GM12878 (cell line): ENCODE measurements at regions not wholly inside any gene's neighbourhood (a gene's known extent, or its start where the extent isn't known, plus 50 kb on each side); places are given as distances from the start of the nearest gene placed in this dataset.

Source experiments
- CEBPB ChIP-seq, 2 experiments: fragments of 150-350 bp in 1 of 2; IDR thresholded peaks; 2 replicates each; pipeline ENCODE4 v1.6.1; 2012 to 2014; ENCODE audit warnings: low read depth in 2 of 2, low read length in 2 of 2, borderline replicate concordance in 1 of 2, inconsistent platforms in 1 of 2
- EP300 ChIP-seq, 2 experiments: fragments of 150-350 bp in 1 of 2; IDR thresholded peaks; 2 replicates each; pipeline ENCODE4 v1.6.1; 2011 to 2012; ENCODE audit warnings: low read depth in 2 of 2, low read length in 2 of 2, borderline replicate concordance in 1 of 2, improper control_type of control experiment in 1 of 2, inconsistent platforms in 1 of 2; ENCODE audit not compliant: control insufficient read depth in 1 of 2
- GABPA ChIP-seq: IDR thresholded peaks from 2 replicates; pipeline ENCODE4 v1.6.1; 2014; ENCODE audit warnings: antibody characterized with exemption, low read depth, mild to moderate bottlenecking, inconsistent platforms
- POU2F2 ChIP-seq: IDR thresholded peaks from 3 replicates; pipeline ENCODE4 v1.6.1; 2011; ENCODE audit warnings: low read depth, mild to moderate bottlenecking, low read length, borderline replicate concordance
- SUZ12 ChIP-seq: fragments of 200-600 bp; sonication (generic); IDR thresholded peaks from one replicate; pipeline ENCODE4 v1.6.1; 2018; ENCODE audit warnings: antibody characterized with exemption, mild to moderate bottlenecking; ENCODE audit not compliant: unreplicated experiment
- TARDBP ChIP-seq: IDR thresholded peaks from 2 replicates; pipeline ENCODE4 v1.6.1; 2016; ENCODE audit warnings: borderline replicate concordance
- TF ChIP-seq, protein P1 (sequence below): fragments of 450-650 bp; formaldehyde crosslinking; IDR thresholded peaks from 2 replicates; pipeline ENCODE4 v1.4.0; 2020; ENCODE audit warnings: mild to moderate bottlenecking, moderate library complexity
- TF ChIP-seq, protein P2 (sequence below): fragments of 450-650 bp; IDR thresholded peaks from 2 replicates; pipeline ENCODE4 v1.6.1; 2014; ENCODE audit warnings: mild to moderate bottlenecking
- TF ChIP-seq, protein P3 (sequence below): IDR thresholded peaks from 2 replicates; pipeline ENCODE4 v1.6.1; 2012; ENCODE audit warnings: low read depth, low read length, improper control_type of control experiment

DNA sequence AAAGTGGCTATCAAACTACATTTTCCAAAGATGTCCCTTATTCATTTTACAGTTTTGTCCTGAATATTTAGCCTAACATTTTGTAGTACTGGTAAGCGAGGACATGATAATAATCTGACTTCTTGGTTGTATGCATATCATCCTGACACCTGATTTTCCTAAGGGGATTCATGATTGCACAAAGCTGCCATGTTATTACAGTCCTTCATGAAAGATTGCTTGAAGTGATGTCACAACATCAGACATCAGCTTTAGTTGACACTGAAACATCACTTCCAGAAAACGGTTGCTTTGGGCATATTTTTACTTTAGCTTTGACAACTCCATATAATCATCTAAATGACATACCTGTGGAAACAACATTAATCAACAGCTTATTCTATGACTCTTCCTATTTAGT, 188.7 kb upstream of the PABPC4L start (continued):
- TF ChIP-seq, protein P1, sequence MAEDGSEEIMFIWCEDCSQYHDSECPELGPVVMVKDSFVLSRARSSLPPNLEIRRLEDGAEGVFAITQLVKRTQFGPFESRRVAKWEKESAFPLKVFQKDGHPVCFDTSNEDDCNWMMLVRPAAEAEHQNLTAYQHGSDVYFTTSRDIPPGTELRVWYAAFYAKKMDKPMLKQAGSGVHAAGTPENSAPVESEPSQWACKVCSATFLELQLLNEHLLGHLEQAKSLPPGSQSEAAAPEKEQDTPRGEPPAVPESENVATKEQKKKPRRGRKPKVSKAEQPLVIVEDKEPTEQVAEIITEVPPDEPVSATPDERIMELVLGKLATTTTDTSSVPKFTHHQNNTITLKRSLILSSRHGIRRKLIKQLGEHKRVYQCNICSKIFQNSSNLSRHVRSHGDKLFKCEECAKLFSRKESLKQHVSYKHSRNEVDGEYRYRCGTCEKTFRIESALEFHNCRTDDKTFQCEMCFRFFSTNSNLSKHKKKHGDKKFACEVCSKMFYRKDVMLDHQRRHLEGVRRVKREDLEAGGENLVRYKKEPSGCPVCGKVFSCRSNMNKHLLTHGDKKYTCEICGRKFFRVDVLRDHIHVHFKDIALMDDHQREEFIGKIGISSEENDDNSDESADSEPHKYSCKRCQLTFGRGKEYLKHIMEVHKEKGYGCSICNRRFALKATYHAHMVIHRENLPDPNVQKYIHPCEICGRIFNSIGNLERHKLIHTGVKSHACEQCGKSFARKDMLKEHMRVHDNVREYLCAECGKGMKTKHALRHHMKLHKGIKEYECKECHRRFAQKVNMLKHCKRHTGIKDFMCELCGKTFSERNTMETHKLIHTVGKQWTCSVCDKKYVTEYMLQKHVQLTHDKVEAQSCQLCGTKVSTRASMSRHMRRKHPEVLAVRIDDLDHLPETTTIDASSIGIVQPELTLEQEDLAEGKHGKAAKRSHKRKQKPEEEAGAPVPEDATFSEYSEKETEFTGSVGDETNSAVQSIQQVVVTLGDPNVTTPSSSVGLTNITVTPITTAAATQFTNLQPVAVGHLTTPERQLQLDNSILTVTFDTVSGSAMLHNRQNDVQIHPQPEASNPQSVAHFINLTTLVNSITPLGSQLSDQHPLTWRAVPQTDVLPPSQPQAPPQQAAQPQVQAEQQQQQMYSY (CRISPR knock-in tag), result no peak
- TF ChIP-seq EP300 (IDR thresholded peaks at IDR 0.05; ENCODE audit: borderline replicate concordance in 1 of 2, control insufficient read depth in 1 of 2, low read depth in 2 of 2, low read length in 2 of 2) (no peak), TARDBP (no peak), POU2F2 (no peak), CEBPB (IDR thresholded peaks at IDR 0.05; ENCODE audit: borderline replicate concordance in 1 of 2, low read depth in 2 of 2, low read length in 2 of 2) (no peak), SUZ12 (no peak), GABPA (no peak)
- TF ChIP-seq, protein P2, sequence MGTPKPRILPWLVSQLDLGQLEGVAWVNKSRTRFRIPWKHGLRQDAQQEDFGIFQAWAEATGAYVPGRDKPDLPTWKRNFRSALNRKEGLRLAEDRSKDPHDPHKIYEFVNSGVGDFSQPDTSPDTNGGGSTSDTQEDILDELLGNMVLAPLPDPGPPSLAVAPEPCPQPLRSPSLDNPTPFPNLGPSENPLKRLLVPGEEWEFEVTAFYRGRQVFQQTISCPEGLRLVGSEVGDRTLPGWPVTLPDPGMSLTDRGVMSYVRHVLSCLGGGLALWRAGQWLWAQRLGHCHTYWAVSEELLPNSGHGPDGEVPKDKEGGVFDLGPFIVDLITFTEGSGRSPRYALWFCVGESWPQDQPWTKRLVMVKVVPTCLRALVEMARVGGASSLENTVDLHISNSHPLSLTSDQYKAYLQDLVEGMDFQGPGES, result no peak
- TF ChIP-seq, protein P3, sequence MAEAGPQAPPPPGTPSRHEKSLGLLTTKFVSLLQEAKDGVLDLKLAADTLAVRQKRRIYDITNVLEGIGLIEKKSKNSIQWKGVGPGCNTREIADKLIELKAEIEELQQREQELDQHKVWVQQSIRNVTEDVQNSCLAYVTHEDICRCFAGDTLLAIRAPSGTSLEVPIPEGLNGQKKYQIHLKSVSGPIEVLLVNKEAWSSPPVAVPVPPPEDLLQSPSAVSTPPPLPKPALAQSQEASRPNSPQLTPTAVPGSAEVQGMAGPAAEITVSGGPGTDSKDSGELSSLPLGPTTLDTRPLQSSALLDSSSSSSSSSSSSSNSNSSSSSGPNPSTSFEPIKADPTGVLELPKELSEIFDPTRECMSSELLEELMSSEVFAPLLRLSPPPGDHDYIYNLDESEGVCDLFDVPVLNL, result no peak
